Neuronal stem cell (in vitro differentiated cells): ENCODE measurements at regions not wholly inside any gene's neighbourhood (a gene's known extent, or its start where the extent isn't known, plus 50 kb on each side); places are given as distances from the start of the nearest gene placed in this dataset.
A peak's percentile ranks its signal among the peaks of the same experiment; 100 is the strongest.
"Not testable (repeated sequence)": the region's sequence is repeated elsewhere in the genome, so short reads cannot be mapped to it uniquely, and the experiment has no call there.

Experiments used
- DNase-seq: peaks from one replicate; pipeline ENCODE4 v3.0.0-alpha.2; 2013; ENCODE audit warnings: low spot score
- H2AFZ ChIP-seq: one replicate; pipeline ENCODE4 v1.6.1; 2013; ENCODE audit warnings: mild to moderate bottlenecking, low read length, inconsistent platforms
- H2AK5ac ChIP-seq: 2 replicates; pipeline ENCODE4 v1.6.1; 2013; ENCODE audit warnings: low read depth, mild to moderate bottlenecking, inconsistent platforms, low read length, moderate library complexity, mixed read lengths
- H2BK120ac ChIP-seq: 2 replicates; pipeline ENCODE4 v1.6.1; 2013; ENCODE audit warnings: low read depth, mild to moderate bottlenecking, inconsistent platforms, low read length, moderate library complexity, mixed read lengths
- H2BK12ac ChIP-seq: one replicate; pipeline ENCODE4 v1.6.1; 2013; ENCODE audit warnings: low read length, inconsistent platforms
- H2BK15ac ChIP-seq: 2 replicates; pipeline ENCODE4 v1.6.1; 2013; ENCODE audit warnings: mild to moderate bottlenecking, low read length, inconsistent platforms, mixed read lengths
- H2BK5ac ChIP-seq: one replicate; pipeline ENCODE4 v1.6.1; 2013; ENCODE audit warnings: inconsistent platforms, mild to moderate bottlenecking, low read length, moderate library complexity
- H3K14ac ChIP-seq: one replicate; pipeline ENCODE4 v1.6.1; 2013; ENCODE audit warnings: low read length, inconsistent platforms
- H3K18ac ChIP-seq: 2 replicates; pipeline ENCODE4 v1.6.1; 2013; ENCODE audit warnings: low read length, inconsistent platforms
- H3K23ac ChIP-seq: 2 replicates; pipeline ENCODE4 v1.6.1; 2013; ENCODE audit warnings: low read depth, mild to moderate bottlenecking, mixed read lengths, low read length, inconsistent platforms; ENCODE audit not compliant: poor library complexity
- H3K27ac ChIP-seq: replicated peaks from 3 replicates; pipeline ENCODE4 v1.5.1; 2013; ENCODE audit warnings: low read length, inconsistent platforms
- H3K27me3 ChIP-seq, 3 experiments: 2 replicates each; pipeline ENCODE4 v1.6.1; 2013; ENCODE audit warnings: low read length in 3 of 3, mild to moderate bottlenecking in 2 of 3, inconsistent platforms in 1 of 3, low read depth in 1 of 3, mixed read lengths in 1 of 3, moderate library complexity in 1 of 3; ENCODE audit not compliant: control insufficient read depth in 3 of 3, insufficient read depth in 3 of 3
- H3K36me3 ChIP-seq, 2 donors: replicated peaks in 1 of 2; 2 replicates each; pipeline ENCODE4 v1.6.1; 2013; ENCODE audit warnings: low read length in 2 of 2; ENCODE audit not compliant: control insufficient read depth in 2 of 2, insufficient read depth in 2 of 2
- H3K4ac ChIP-seq: 2 replicates; pipeline ENCODE4 v1.6.1; 2013; ENCODE audit warnings: inconsistent platforms, mild to moderate bottlenecking, low read length, moderate library complexity
- H3K4me1 ChIP-seq, 2 donors: 1 replicate in 1 of 2; 2 replicates in 1 of 2; pipeline ENCODE4 v1.6.1; 2013; ENCODE audit warnings: low read length in 2 of 2, low read depth in 1 of 2; ENCODE audit not compliant: control insufficient read depth in 2 of 2, insufficient read depth in 1 of 2
- H3K4me2 ChIP-seq: one replicate; pipeline ENCODE4 v1.6.1; 2013; ENCODE audit warnings: mild to moderate bottlenecking, low read length, inconsistent platforms; ENCODE audit not compliant: insufficient read depth, poor library complexity, severe bottlenecking
- H3K4me3 ChIP-seq, 2 donors: 2 replicates each; pipeline ENCODE4 v1.5.1; 2013; ENCODE audit warnings: low read length in 2 of 2, mild to moderate bottlenecking in 2 of 2, inconsistent platforms in 1 of 2, moderate library complexity in 1 of 2
- H3K79me1 ChIP-seq: one replicate; pipeline ENCODE4 v1.6.1; 2013; ENCODE audit warnings: low read depth, mild to moderate bottlenecking, inconsistent platforms, low read length, moderate library complexity
- H3K9ac ChIP-seq: one replicate; pipeline ENCODE4 v1.6.1; 2013; ENCODE audit warnings: mild to moderate bottlenecking, low read depth, low read length, inconsistent platforms; ENCODE audit not compliant: poor library complexity
- H3K9me3 ChIP-seq, 2 donors: replicated peaks in 1 of 2; 2 replicates each; pipeline versions ENCODE3 to v1.6.1; 2013; ENCODE audit warnings: low read length in 2 of 2, mild to moderate bottlenecking in 2 of 2, inconsistent platforms in 1 of 2, low read depth in 1 of 2, mixed read lengths in 1 of 2, moderate library complexity in 1 of 2; ENCODE audit not compliant: control insufficient read depth in 2 of 2, insufficient read depth in 1 of 2
- H4K8ac ChIP-seq: one replicate; pipeline ENCODE4 v1.6.1; 2013; ENCODE audit warnings: low read depth, mild to moderate bottlenecking, inconsistent platforms, low read length, moderate library complexity
- H4K91ac ChIP-seq: one replicate; pipeline ENCODE4 v1.6.1; 2013; ENCODE audit warnings: low read length, low read depth, mild to moderate bottlenecking, inconsistent platforms; ENCODE audit not compliant: poor library complexity
- WGBS, 2 donors: extraction: QIAGEN DNeasy Blood & Tissue Kit; methylation state at CpG; one replicate each; pipeline ENCODE4 v1.1.7; 2013; ENCODE audit warnings: missing lambda C conversion rate in 2 of 2, mixed read lengths in 1 of 2; ENCODE audit not compliant: insufficient read length in 2 of 2, insufficient replicate concordance in 1 of 2; ENCODE audit errors: extremely low coverage in 2 of 2; 5-methylcytosine and 5-hydroxymethylcytosine counted together

GRCh38 chr7:125061776-125062397, 132.3 kb upstream of the POT1 start:
- Histone ChIP-seq H3K14ac (no peak overlapping the region), H3K4me1 (peaks cover 0 to 1% of the 10 kb centered on the region in 2 donors), H2AFZ (peak overlapping the region; percentile 13), H2BK5ac (no peak overlapping the region), H3K9ac (no peak overlapping the region), H4K8ac (no peak overlapping the region), H3K4me3 (no peak overlapping the region), H3K27me3 (no peaks in the 10 kb centered on the region), H3K4ac (no peak overlapping the region), H3K18ac (no peak overlapping the region), H2AK5ac (no peak overlapping the region), H3K27ac (no peak overlapping the region), H2BK120ac (no peak overlapping the region), H2BK12ac (no peak overlapping the region), H2BK15ac (no peak overlapping the region), H3K23ac (no peak overlapping the region), H4K91ac (no peak overlapping the region), H3K4me2 (no peak overlapping the region), H3K79me1 (no peaks in the 10 kb centered on the region), H3K9me3 (no peaks in the 10 kb centered on the region), H3K36me3 (no peaks in the 10 kb centered on the region)
- WGBS, 2 donors, result no CpG with 5 or more reads among the region's 2 CpGs
- DNase-seq, result no peak

GRCh38 chr7:125061083-125061745, 131.6 kb upstream of the POT1 start:
- not testable (repeated sequence) for H3K18ac ChIP-seq, H3K4me2 ChIP-seq, H3K36me3 ChIP-seq, H3K4me1 ChIP-seq, H3K79me1 ChIP-seq, H2BK12ac ChIP-seq, DNase-seq, H2BK5ac ChIP-seq, H3K27me3 ChIP-seq, H3K14ac ChIP-seq, H2BK120ac ChIP-seq, H3K9ac ChIP-seq, H2AFZ ChIP-seq, H3K27ac ChIP-seq, H2AK5ac ChIP-seq, H3K9me3 ChIP-seq, H3K4ac ChIP-seq, H3K23ac ChIP-seq, H3K4me3 ChIP-seq, H4K8ac ChIP-seq, H2BK15ac ChIP-seq, H4K91ac ChIP-seq
- no CpG with 5 or more reads among the region's 6 CpGs for WGBS, 2 donors

GRCh38 chr7:125059861-125060456, 130.3 kb upstream of the POT1 start:
- no CpG with 5 or more reads among the region's 3 CpGs for WGBS, 2 donors
- Histone ChIP-seq H3K4me3 (no peak overlapping the region), H4K91ac (no peak overlapping the region), H2AFZ (no peak overlapping the region), H3K4me1 (peaks cover 0 to 1% of the 10 kb centered on the region in 2 donors), H4K8ac (no peak overlapping the region), H3K4me2 (no peak overlapping the region), H2BK15ac (no peak overlapping the region), H2BK120ac (no peak overlapping the region), H3K9ac (no peak overlapping the region), H3K4ac (no peak overlapping the region), H3K27me3 (no peaks in the 10 kb centered on the region), H3K36me3 (no peaks in the 10 kb centered on the region), H3K9me3 (no peaks in the 10 kb centered on the region), H3K23ac (no peak overlapping the region), H2BK12ac (no peak overlapping the region), H3K14ac (no peak overlapping the region), H3K27ac (no peak overlapping the region), H2BK5ac (no peak overlapping the region), H3K79me1 (no peaks in the 10 kb centered on the region), H2AK5ac (no peak overlapping the region), H3K18ac (no peak overlapping the region)
- DNase-seq, result no peak

GRCh38 chr7:125057963-125058362, 128.3 kb upstream of the POT1 start:
- Histone ChIP-seq H3K9ac (no peak overlapping the region), H3K4me3 (no peak overlapping the region), H2BK5ac (no peak overlapping the region), H3K18ac (no peak overlapping the region), H2BK120ac (no peak overlapping the region), H2BK15ac (no peak overlapping the region), H2BK12ac (no peak overlapping the region), H2AK5ac (no peak overlapping the region), H4K8ac (no peak overlapping the region), H3K27ac (no peak overlapping the region), H3K9me3 (no peaks in the 10 kb centered on the region), H3K79me1 (no peaks in the 10 kb centered on the region), H2AFZ (no peak overlapping the region), H3K14ac (no peak overlapping the region), H3K27me3 (no peaks in the 10 kb centered on the region), H4K91ac (no peak overlapping the region), H3K36me3 (no peaks in the 10 kb centered on the region), H3K4me1 (peaks cover 0 to 1% of the 10 kb centered on the region in 2 donors), H3K4ac (no peak overlapping the region), H3K4me2 (no peak overlapping the region), H3K23ac (no peak overlapping the region)
- no peak for DNase-seq
- WGBS, 2 donors, result no CpG with 5 or more reads among the region's 3 CpGs
